Mesenchymal stem cell (in vitro differentiated cells and primary cell): ENCODE measurements at regions not wholly inside any gene's neighbourhood (a gene's known extent, or its start where the extent isn't known, plus 50 kb on each side); places are given as distances from the start of the nearest gene placed in this dataset.

Experiments
- DNase-seq: peaks from one replicate; pipeline ENCODE4 v3.0.0-alpha.2; 2013
- H2AFZ ChIP-seq: one replicate; pipeline ENCODE4 v1.6.1; 2013; ENCODE audit warnings: low read depth, mild to moderate bottlenecking, control low read depth, inconsistent platforms, low read length, moderate library complexity
- H2AK5ac ChIP-seq: 2 replicates; pipeline ENCODE4 v1.6.1; 2013; ENCODE audit warnings: low read length, moderate library complexity, mild to moderate bottlenecking, inconsistent platforms; ENCODE audit not compliant: severe bottlenecking
- H2BK120ac ChIP-seq: one replicate; pipeline ENCODE4 v1.6.1; 2013; ENCODE audit warnings: low read depth, mild to moderate bottlenecking, inconsistent platforms, low read length, moderate library complexity
- H2BK12ac ChIP-seq, 2 experiments: one replicate each; pipeline ENCODE4 v1.6.1; 2013; ENCODE audit warnings: inconsistent platforms in 2 of 2, low read length in 2 of 2, mild to moderate bottlenecking in 2 of 2, moderate library complexity in 2 of 2, control low read depth in 1 of 2
- H2BK15ac ChIP-seq: one replicate; pipeline ENCODE4 v1.6.1; 2013; ENCODE audit warnings: mild to moderate bottlenecking, low read depth, inconsistent platforms; ENCODE audit not compliant: poor library complexity, severe bottlenecking
- H2BK5ac ChIP-seq: 2 replicates; pipeline ENCODE4 v1.6.1; 2013; ENCODE audit warnings: low read depth, mild to moderate bottlenecking, low read length, control low read depth, inconsistent platforms; ENCODE audit not compliant: poor library complexity, severe bottlenecking
- H3K14ac ChIP-seq, 2 experiments: one replicate each; pipeline ENCODE4 v1.6.1; 2013; ENCODE audit warnings: inconsistent platforms in 2 of 2, low read length in 2 of 2, control low read depth in 1 of 2, mild to moderate bottlenecking in 1 of 2, moderate library complexity in 1 of 2
- H3K18ac ChIP-seq, 2 experiments: one replicate each; pipeline ENCODE4 v1.6.1; 2013; ENCODE audit warnings: inconsistent platforms in 2 of 2, low read length in 2 of 2, control low read depth in 1 of 2, low read depth in 1 of 2, mild to moderate bottlenecking in 1 of 2
- H3K23ac ChIP-seq, 2 experiments: one replicate each; pipeline ENCODE4 v1.6.1; 2013; ENCODE audit warnings: inconsistent platforms in 2 of 2, low read length in 2 of 2, mild to moderate bottlenecking in 2 of 2, moderate library complexity in 2 of 2, control low read depth in 1 of 2
- H3K27ac ChIP-seq: 2 replicates; pipeline ENCODE4 v1.5.1; 2013; ENCODE audit warnings: mild to moderate bottlenecking, moderate library complexity, low read length, control low read depth, inconsistent platforms; ENCODE audit not compliant: poor library complexity, severe bottlenecking
- H3K27me3 ChIP-seq, 2 experiments: 2 replicates each; pipeline versions ENCODE4 v1.6.1 to v1.7.0; 2013; ENCODE audit warnings: low read length in 2 of 2, mild to moderate bottlenecking in 2 of 2, moderate library complexity in 2 of 2, control low read depth in 1 of 2, inconsistent platforms in 1 of 2; ENCODE audit not compliant: control insufficient read depth in 1 of 2, insufficient read depth in 1 of 2
- H3K36me3 ChIP-seq, 2 experiments: 2 replicates each; pipeline versions ENCODE4 v1.6.1 to v1.7.0; 2013; ENCODE audit warnings: low read length in 2 of 2, control low read depth in 1 of 2, inconsistent platforms in 1 of 2, low read depth in 1 of 2, mild to moderate bottlenecking in 1 of 2; ENCODE audit not compliant: insufficient read depth in 2 of 2, control insufficient read depth in 1 of 2
- H3K4ac ChIP-seq, 2 experiments: one replicate each; pipeline ENCODE4 v1.6.1; 2013; ENCODE audit warnings: inconsistent platforms in 2 of 2, low read length in 2 of 2, mild to moderate bottlenecking in 2 of 2, moderate library complexity in 2 of 2, control low read depth in 1 of 2, low read depth in 1 of 2
- H3K4me1 ChIP-seq: 2 replicates; pipeline ENCODE4 v1.6.1; 2013; ENCODE audit warnings: low read depth, low read length, control low read depth; ENCODE audit not compliant: control insufficient read depth, insufficient read depth
- H3K4me2 ChIP-seq: 2 replicates; pipeline ENCODE4 v1.6.1; 2013; ENCODE audit warnings: low read length, mild to moderate bottlenecking, inconsistent platforms; ENCODE audit not compliant: poor library complexity, severe bottlenecking
- H3K4me3 ChIP-seq, 2 experiments: 2 replicates each; pipeline versions ENCODE4 v1.5.1 to v1.7.0; 2013; ENCODE audit warnings: low read length in 2 of 2, mild to moderate bottlenecking in 2 of 2, control low read depth in 1 of 2, low read depth in 1 of 2; ENCODE audit not compliant: insufficient read depth in 1 of 2
- H3K79me1 ChIP-seq: replicated peaks from 2 replicates; pipeline ENCODE4 v1.6.1; 2013; ENCODE audit warnings: mild to moderate bottlenecking, control low read depth, low read length, inconsistent platforms; ENCODE audit not compliant: poor library complexity, severe bottlenecking
- H3K9ac ChIP-seq: 2 replicates; pipeline ENCODE4 v1.7.0; 2013; ENCODE audit warnings: mild to moderate bottlenecking, low read length, moderate library complexity
- H3K9me3 ChIP-seq: 2 replicates; pipeline ENCODE4 v1.7.0; 2013; ENCODE audit warnings: mild to moderate bottlenecking, low read length; ENCODE audit not compliant: control insufficient read depth
- H4K8ac ChIP-seq: one replicate; pipeline ENCODE4 v1.6.1; 2013; ENCODE audit warnings: inconsistent platforms, mild to moderate bottlenecking, low read length, moderate library complexity
- H4K91ac ChIP-seq: one replicate; pipeline ENCODE4 v1.6.1; 2013; ENCODE audit warnings: mild to moderate bottlenecking, low read length, inconsistent platforms
- WGBS: methylation state at CpG from one replicate; pipeline ENCODE4 v1.1.7; 2013; ENCODE audit warnings: mixed read lengths; 5-methylcytosine and 5-hydroxymethylcytosine counted together

DNA sequence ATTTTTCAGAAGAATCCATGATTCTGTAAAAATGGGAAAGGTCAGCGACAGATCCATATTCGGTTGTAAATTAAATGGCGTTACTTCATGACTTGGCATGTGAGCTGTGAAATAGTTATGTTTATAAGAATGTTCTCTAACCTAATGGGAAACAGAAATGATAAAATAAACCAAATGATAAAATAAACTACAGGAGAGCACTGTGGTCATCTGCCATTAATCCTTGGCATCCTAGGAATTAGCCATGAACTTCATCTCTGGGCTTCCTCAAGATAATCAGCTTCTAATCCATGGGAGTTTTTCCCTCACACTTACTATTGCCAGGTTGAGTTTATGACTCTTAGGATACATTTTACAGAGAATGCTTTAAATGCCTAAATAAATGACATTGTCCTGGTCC, 94.6 kb upstream of the SLC30A5 start:
- Histone ChIP-seq H3K23ac (no peak overlapping the region), H2AK5ac (no peak overlapping the region), H3K27me3 (no peaks in the 10 kb centered on the region), H3K14ac (no peak overlapping the region), H3K36me3 (no peaks in the 10 kb centered on the region), H3K4ac (no peak overlapping the region), H3K9me3 (no peaks in the 10 kb centered on the region), H3K27ac (no peak overlapping the region), H4K8ac (no peak overlapping the region), H3K9ac (no peak overlapping the region), H2BK12ac (no peak overlapping the region), H3K4me3 (no peak overlapping the region), H2BK120ac (no peak overlapping the region), H3K4me2 (no peak overlapping the region), H4K91ac (no peak overlapping the region), H3K79me1 (no peaks in the 10 kb centered on the region), H3K4me1 (no peaks in the 10 kb centered on the region), H2AFZ (no peak overlapping the region), H2BK5ac (no peak overlapping the region), H3K18ac (no peak overlapping the region), H2BK15ac (no peak overlapping the region)
- WGBS: 98% methylated on average over 3 of the region's 3 CpGs
- peak; percentile 6 for DNase-seq

DNA sequence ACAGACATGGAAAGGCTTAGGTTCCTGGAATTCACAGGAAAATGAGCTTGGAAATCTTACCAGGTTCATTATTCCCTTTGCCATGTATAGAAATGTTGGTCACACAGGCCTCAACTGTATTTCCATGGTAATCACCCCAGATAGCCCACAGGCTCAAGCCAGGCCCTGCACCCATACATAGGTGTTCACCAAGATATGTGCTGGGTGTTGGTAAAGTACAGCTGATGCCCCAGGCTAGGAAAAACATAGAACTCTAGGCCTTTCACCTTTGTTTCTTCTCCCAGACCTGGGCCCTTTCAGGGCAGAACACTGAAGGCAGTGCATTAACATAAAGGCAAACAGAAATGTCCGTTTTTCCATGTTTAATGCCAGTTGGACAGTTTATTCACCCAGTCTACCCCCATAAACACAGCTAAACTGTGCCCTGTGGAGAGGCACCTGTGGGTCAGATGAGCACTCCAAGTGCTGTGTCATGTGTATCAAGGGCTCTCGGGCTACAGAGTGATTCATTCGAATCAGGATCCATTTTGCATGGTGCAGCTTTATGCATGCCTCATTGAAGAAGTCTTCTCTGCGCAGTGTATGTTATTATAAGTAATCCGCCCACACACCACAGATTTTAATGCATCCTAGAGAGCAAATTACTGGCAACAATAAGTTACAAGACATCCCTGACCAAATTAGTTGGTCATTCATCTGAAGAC, 93.4 kb upstream of the SLC30A5 start:
- H3K14ac ChIP-seq: no peak overlapping the region
- no peak overlapping the region for H2BK5ac ChIP-seq
- H2BK15ac ChIP-seq: no peak overlapping the region
- H4K8ac ChIP-seq: no peak overlapping the region
- no peak overlapping the region for H3K4ac ChIP-seq
- no peak overlapping the region for H3K9ac ChIP-seq
- H2AFZ ChIP-seq: no peak overlapping the region
- no peak overlapping the region for H2BK12ac ChIP-seq
- no peak overlapping the region for H3K18ac ChIP-seq
- H4K91ac ChIP-seq: no peak overlapping the region
- H3K4me3 ChIP-seq: no peak overlapping the region
- no peaks in the 10 kb centered on the region for H3K36me3 ChIP-seq
- no peak overlapping the region for H3K23ac ChIP-seq
- no peak overlapping the region for H2AK5ac ChIP-seq
- H3K79me1 ChIP-seq: no peaks in the 10 kb centered on the region
- no peaks in the 10 kb centered on the region for H3K9me3 ChIP-seq
- H3K4me2 ChIP-seq: no peak overlapping the region
- H3K4me1 ChIP-seq: no peaks in the 10 kb centered on the region
- H3K27ac ChIP-seq: no peak overlapping the region
- no peak for DNase-seq
- WGBS: 90% methylated on average over 5 of the region's 5 CpGs
- no peaks in the 10 kb centered on the region for H3K27me3 ChIP-seq
- no peak overlapping the region for H2BK120ac ChIP-seq

DNA sequence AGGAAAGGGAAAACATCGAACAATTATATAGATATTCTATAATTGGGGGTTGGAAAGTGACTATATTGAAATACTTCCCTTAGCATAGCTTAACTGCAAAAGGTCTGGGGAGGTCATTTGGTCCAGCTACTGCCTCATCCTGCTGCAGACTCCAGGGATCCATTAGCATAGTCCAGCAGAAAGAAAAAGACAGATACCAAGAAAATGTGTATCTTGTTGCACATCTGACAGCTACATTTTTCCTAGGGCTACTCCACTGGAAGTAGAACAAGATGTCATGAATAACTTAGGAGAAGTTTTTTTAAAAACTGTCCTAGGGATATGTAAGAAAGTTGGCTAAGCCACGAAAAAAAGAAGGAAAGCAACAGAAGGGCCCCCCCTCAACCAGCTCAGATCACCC, 92.9 kb upstream of the SLC30A5 start:
- H3K18ac ChIP-seq: no peak overlapping the region
- H3K14ac ChIP-seq: no peak overlapping the region

DNA sequence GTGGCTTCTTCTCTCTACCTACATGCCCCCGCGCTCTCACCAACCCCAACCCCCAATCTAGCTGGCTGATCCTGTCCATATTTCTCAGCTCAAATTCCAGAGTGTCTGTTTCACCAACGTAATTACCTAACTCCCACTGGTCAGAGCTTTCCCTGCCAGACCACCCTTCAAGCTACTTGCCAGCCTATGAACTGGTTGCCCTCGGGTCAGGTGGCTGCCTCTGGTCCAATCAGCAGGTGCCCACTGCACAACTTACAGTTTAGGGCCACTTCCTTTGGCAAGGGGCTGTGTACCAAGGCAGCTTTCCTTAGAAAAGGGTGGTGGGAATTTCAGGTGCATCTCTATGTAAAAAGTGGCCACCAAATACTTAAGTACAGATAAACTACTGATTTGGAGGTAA, 92.2 kb upstream of the SLC30A5 start:
- Histone ChIP-seq H3K14ac (no peak overlapping the region), H2AFZ (no peak overlapping the region), H3K23ac (no peak overlapping the region), H3K9me3 (no peaks in the 10 kb centered on the region), H3K4me1 (no peaks in the 10 kb centered on the region), H3K27me3 (peaks cover 0 to 5% of the 10 kb centered on the region in 2 experiments), H3K18ac (no peak overlapping the region), H3K9ac (no peak overlapping the region), H3K79me1 (no peaks in the 10 kb centered on the region), H2BK15ac (no peak overlapping the region), H3K4ac (no peak overlapping the region), H3K4me2 (no peak overlapping the region), H2BK12ac (no peak overlapping the region), H4K8ac (no peak overlapping the region), H2AK5ac (no peak overlapping the region), H3K4me3 (no peak overlapping the region), H4K91ac (no peak overlapping the region), H3K36me3 (no peaks in the 10 kb centered on the region), H2BK120ac (no peak overlapping the region), H3K27ac (no peak overlapping the region), H2BK5ac (no peak overlapping the region)
- WGBS: 88% methylated on average over 4 of the region's 4 CpGs
- DNase-seq: no peak

More for the DNA sequence above, 92.9 kb upstream of the SLC30A5 start:
- Histone ChIP-seq H3K4me1 (no peaks in the 10 kb centered on the region), H2AFZ (no peak overlapping the region), H3K27ac (no peak overlapping the region), H3K4me3 (no peak overlapping the region), H3K4me2 (no peak overlapping the region), H3K9me3 (no peaks in the 10 kb centered on the region), H2BK12ac (no peak overlapping the region), H3K9ac (no peak overlapping the region), H3K27me3 (no peaks in the 10 kb centered on the region), H3K4ac (no peak overlapping the region), H4K91ac (no peak overlapping the region), H2BK15ac (no peak overlapping the region), H2BK120ac (no peak overlapping the region), H2BK5ac (no peak overlapping the region), H3K79me1 (no peaks in the 10 kb centered on the region), H4K8ac (no peak overlapping the region), H3K23ac (no peak overlapping the region), H2AK5ac (no peak overlapping the region), H3K36me3 (no peaks in the 10 kb centered on the region)
- DNase-seq: no peak
- no CpG with 5 or more reads among the region's 2 CpGs for WGBS
